LHCN-M2 (cell line): ENCODE measurements at regions not wholly inside any gene's neighbourhood (a gene's known extent, or its start where the extent isn't known, plus 50 kb on each side); places are given as distances from the start of the nearest gene placed in this dataset.
"Not testable (repeated sequence)": the region's sequence is repeated elsewhere in the genome, so short reads cannot be mapped to it uniquely, and the experiment has no call there.

Experiments
- DNase-seq: peaks from one replicate; pipeline ENCODE4 v3.0.0-alpha.2; 2012; ENCODE audit warnings: low read depth

GRCh38 chr2:16907645-16908282 is 242.1 kb upstream of the CYRIA start:
- no peak for DNase-seq

- not testable (repeated sequence) for DNase-seq
Observed at GRCh38 chr2:16905325-16905724, 239.7 kb upstream of the CYRIA start.

DNA sequence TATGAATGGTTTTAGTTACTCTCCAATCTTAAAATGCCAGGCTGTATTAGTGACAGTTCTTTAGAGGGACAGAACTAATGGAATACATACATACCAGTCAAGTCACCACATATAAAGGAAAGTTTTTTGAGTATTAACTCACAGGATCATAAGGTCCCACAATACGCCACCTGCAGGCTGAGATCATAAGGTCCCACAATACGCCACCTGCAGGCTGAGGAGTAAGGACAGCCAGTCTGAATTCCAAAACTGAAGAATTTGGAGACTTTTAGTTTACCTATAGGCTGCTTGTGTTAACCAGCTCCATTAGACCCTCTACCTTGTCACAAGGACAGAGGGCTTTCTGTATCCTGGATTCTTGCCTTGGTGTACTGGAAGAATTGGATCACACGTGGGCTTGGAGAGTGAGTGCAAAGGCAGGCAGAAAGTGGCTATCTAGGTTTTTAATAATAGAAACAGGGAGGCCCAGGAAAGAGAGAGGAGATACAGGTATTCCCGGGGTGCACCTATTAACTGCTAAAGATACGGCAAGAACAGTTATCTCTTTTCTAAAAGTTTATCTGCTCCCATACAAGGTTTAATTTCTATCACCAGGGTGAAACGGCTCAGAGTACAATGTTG is 234.9 kb upstream of the CYRIA start:
- peak; percentile 24 for DNase-seq

GRCh38 chr2:16899958-16900357 is 234.3 kb upstream of the CYRIA start:
- no peak for DNase-seq

DNA sequence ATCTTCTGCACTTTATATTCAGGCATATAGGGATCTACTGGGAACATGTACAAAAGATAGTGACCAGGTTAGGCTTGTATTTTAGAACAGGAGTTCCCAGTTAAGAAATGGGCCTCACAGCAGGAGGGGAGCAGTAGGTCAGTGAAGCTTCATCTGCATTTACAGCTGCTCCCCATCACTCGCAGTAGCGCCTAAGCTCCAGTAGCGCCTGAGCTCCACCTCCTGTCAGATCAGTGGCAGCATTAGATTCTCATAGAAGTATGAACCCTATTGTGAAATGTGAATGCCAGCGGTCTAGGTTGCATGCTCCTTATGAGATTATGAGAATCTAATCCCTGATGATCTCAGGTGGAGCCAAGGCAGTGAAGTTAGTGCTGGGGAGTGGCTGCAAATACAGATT is 224.4 kb upstream of the CYRIA start:
- peak; percentile 30 for DNase-seq

GRCh38 chr2:16885027-16885426 is 219.4 kb upstream of the CYRIA start:
- DNase-seq, result no peak

DNA sequence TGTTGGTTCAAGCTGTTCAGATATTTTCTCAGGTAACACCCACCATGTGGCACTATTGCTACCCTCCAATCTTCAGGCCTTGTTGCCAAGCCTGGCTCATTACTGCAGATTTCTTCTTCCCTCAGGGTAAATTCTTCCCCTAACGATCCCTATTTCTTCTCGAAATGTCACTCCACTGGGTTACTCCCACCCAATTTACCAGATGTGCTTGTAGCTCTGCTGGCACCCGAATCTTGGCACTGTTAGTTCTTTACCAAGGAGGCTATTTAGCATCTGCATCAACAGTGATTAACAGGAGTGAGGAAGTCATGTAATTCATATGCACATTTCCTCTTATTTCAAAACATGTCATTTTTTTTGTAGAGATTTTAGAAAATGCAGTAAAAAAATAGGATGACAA is 217.1 kb upstream of the CYRIA start:
- no peak for DNase-seq

- no peak for DNase-seq
Observed at GRCh38 chr2:16881122-16881521, 215.5 kb upstream of the CYRIA start.

DNA sequence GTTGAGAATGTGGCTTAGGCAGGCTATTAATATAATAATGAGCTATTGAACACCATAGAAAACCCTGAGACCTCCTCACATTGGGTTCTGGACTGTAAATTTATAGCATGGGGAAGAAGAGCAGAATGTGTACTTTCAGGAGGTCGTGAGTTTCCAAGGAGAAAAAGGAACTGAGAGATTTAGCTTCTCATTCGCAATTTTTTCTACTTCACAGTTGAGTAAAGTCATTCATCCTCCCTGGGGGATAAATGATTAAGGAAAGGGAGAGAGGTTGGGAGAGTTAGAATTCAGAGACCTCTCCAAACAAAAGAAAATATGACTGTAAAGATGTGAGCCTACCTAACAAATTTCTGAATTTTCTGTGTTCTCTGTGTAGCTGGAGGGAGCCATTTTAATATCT is 205.8 kb upstream of the CYRIA start:
- no peak for DNase-seq

DNA sequence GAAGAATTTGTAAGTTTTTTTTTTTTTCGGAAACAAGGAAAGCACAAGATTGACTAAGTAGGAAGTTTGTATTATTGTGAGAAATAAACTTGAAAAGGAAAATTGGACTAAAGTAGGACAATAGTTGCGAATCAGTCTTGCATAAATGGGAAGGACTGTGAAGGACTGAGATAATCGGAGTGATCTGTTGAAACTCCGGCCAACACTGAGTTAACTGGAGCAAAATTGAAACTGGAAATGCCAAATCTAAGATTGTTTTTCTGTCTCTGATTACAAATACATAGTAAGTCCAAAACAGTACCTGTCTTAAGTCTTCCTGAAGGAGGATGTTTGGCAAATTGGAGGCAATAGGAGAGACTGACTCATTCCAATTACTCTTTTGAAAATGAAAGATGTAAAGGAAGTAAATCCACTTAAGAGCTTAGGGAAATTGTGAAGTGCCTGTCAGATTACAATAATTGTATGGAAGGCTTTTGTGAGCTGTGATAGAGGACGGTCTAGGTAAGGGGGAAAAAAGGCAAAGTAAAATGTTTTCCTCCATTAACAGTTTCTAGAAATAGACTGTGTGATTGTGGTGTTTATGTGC is 204.9 kb upstream of the CYRIA start:
- no peak for DNase-seq

- DNase-seq, result no peak
Observed at GRCh38 chr2:16869711-16870110, 204.1 kb upstream of the CYRIA start.

DNA sequence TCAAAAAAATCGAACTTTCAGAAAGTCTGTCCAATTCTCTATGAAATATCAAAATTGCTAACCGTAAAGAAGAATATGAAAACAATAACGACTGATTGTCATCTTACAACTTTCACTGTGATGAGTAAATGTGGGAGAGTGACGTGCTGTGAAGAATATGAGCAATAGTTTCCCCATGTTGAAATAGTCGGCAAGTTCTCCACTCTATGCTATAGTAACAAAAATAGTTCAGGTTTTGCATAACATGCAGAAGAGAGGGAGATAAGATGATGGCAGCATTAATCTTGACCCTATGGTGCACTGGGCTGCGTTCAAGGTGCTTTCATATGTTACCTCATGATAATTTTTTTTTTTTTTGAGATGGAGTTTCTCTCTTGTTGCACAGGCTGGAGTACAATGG is 196.8 kb upstream of the CYRIA start:
- no peak for DNase-seq

DNA sequence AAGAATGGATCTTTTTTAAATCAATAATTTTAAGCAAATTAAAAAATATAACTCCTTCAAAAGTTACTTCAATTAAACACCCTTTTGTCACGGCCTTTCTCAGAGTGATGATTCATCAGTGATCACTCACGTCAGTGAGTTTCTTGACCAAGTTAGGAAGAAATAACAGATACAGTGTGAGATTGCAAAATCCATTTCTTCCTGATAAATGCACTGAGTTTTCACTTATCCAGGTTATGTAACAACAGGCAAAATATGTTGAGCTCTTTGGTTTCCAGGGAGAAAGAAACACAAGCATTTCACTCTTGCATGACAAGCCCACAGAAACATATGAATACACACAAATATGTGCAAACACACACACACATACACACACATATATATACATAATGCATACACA is 195.9 kb upstream of the CYRIA start:
- peak; percentile 56 for DNase-seq

- DNase-seq, result peak; percentile 26
Observed at GRCh38 chr2:16861111-16861510, 195.5 kb upstream of the CYRIA start.

- DNase-seq, result no peak
Observed at GRCh38 chr2:16860627-16861026, 195.0 kb upstream of the CYRIA start.

DNA sequence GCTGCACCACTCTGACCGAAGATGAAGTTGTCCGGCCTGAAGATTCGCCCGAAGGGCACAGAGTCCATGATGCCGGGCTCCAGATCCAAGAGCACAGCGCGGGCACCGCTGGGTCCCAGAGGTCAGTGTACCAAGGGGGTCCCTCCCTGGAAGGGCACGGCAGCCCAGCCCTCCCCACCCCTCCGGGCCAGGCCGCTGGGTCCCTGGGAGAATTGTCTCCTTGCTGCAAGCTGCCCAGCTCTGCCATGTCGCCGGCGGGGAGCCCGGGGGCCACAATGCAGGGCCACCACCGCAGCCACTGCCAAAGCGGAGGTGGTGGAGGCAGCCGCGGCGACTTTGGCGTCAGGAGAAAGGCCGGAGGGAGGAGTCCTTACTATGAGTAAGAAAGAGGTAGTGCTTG is 189.5 kb upstream of the CYRIA start:
- no peak for DNase-seq

- DNase-seq, result no peak
Observed at GRCh38 chr2:16853088-16853487, 187.5 kb upstream of the CYRIA start.

GRCh38 chr2:16852651-16853050 is 187.0 kb upstream of the CYRIA start:
- DNase-seq, result peak; percentile 3

DNA sequence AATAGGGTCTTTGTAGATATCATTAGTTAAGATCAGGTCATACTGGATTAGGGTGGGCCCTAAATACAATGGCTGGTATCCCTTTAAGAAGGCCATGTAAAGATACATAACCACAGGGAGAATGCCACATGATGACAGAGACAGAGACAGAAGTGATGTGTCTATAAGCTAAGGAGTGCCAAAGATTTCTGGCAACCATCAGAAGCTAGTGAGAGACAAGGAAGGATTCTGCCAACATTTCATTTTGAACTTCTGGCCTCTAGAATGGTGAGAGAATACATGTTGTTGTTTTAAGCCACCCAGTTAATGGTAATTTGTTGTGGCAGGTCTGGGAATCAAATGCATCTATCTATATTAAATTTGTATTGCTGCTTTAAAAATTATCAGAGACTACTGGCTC is 185.5 kb upstream of the CYRIA start:
- no peak for DNase-seq

DNA sequence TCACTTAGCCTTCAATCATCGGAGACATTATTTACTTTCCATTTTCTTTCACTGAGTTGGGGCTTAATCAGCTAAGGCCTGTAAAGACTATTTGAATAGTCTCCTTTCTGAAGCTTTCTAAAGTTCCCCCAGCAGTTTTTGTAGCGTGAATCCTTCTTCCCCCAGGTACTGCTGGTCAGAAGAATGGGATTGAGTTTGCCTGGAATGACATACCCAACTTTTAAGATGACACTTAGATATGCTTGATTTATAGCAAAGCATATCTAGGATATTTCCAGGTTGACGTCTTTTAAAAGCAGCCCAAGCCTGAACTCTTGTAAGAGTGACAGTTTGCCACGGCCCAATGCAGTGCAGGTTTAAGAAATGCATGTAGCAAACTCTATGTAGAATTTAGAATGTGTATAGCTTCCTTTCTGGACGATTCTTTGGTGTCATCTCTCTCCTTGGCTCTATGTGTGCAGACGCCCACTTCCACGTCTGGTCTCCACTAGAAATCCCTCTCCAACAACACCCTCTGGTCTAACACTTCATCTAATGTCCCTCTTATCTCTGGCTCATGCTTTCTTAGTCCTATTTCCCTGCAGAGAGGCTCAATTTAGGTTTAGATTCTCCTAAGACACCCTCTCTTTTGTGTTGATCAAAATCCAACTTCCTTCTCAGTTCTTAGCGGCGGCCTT is 175.0 kb upstream of the CYRIA start:
- no peak for DNase-seq

DNA sequence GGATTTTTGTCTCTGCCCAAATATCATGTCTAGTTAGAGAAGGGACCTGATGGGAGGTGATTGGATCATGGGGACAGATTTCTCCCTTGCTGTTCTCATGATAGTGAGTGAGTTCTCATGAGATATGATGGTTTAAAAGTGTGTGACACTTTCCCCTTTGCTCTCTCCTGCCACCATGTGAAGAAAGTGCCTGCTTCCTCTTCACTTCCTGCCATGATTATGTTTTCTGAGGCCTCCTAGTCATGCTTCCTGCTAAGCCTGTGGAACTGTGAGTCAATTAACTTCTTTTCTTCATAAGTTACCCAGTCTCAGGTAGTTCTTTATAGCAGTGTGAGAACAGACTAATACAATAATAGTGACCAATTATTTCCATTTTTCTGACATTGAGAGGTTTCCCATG is 167.3 kb upstream of the CYRIA start:
- DNase-seq, result no peak

DNA sequence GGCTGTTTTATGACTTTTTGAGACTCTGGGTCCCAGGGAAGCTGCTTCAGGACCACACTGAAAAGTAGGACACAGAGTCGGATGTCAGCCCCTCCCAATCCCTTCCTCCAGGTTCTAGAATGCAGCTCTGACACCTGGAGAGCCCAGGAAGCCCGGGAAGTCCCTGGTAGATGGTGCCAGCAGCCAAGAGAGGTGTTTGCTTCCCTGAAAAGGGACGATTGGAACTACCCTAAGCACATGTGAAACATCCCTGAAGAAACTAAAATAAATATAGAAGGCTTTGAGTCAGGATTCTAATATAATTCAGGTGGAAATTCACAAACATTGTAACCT is 163.2 kb upstream of the CYRIA start:
- DNase-seq, result no peak
